ENCODE measurements at regions not wholly inside any gene's neighbourhood (a gene's known extent, or its start where the extent isn't known, plus 50 kb on each side); places are given as distances from the start of the nearest gene placed in this dataset.

GRCh38 chr1:118627435-118627834 is 360.7 kb downstream of the TBX15 start:
- no peak overlapping the region for H3K4me3 ChIP-seq (ENCODE audit: low read length)
- no peaks in the 10 kb centered on the region for H3K9me2 ChIP-seq (replicated peaks; ENCODE audit: control insufficient read depth, low read length)
- no peaks in the 10 kb centered on the region for H3K4me1 ChIP-seq (ENCODE audit: control insufficient read depth, low read length)
- H3K27me3 ChIP-seq (ENCODE audit: control insufficient read depth, low read length): no peaks in the 10 kb centered on the region
- no peaks in the 10 kb centered on the region for H3F3A ChIP-seq (ENCODE audit: control insufficient read depth, insufficient read depth)
- H4K20me1 ChIP-seq (ENCODE audit: control insufficient read depth, insufficient read depth, low read depth, low read length): no peaks in the 10 kb centered on the region
- no peaks in the 10 kb centered on the region for H3K79me2 ChIP-seq (ENCODE audit: control insufficient read depth, low read length)
- H3K27ac ChIP-seq (ENCODE audit: low read depth, low read length): no peak overlapping the region
- H3K4me2 ChIP-seq (ENCODE audit: low read length): no peak overlapping the region
- no peak for TF ChIP-seq EZH2phosphoT487 (IDR thresholded peaks at IDR 0.05; ENCODE audit: borderline replicate concordance, low read length)
- TF ChIP-seq CTCF (IDR thresholded peaks at IDR 0.05; ENCODE audit: low read depth, low read length, poor library complexity, severe bottlenecking): no peak
- H3K9me3 ChIP-seq (ENCODE audit: control insufficient read depth, insufficient read depth, low read length): no peaks in the 10 kb centered on the region
- no peaks in the 10 kb centered on the region for H3K36me3 ChIP-seq (ENCODE audit: control insufficient read depth, low read length)

- Histone ChIP-seq H3K4me3 (ENCODE audit: low read length) (no peak overlapping the region), H3K4me1 (ENCODE audit: control insufficient read depth, low read length) (no peaks in the 10 kb centered on the region), H4K20me1 (ENCODE audit: control insufficient read depth, insufficient read depth, low read depth, low read length) (no peaks in the 10 kb centered on the region), H3K36me3 (ENCODE audit: control insufficient read depth, low read length) (no peaks in the 10 kb centered on the region), H3K79me2 (ENCODE audit: control insufficient read depth, low read length) (no peaks in the 10 kb centered on the region), H3K27ac (ENCODE audit: low read depth, low read length) (no peak overlapping the region), H3F3A (ENCODE audit: control insufficient read depth, insufficient read depth) (no peaks in the 10 kb centered on the region), H3K4me2 (ENCODE audit: low read length) (no peak overlapping the region), H3K9me3 (ENCODE audit: control insufficient read depth, insufficient read depth, low read length) (no peaks in the 10 kb centered on the region), H3K9me2 (replicated peaks; ENCODE audit: control insufficient read depth, low read length) (no peaks in the 10 kb centered on the region), H3K27me3 (ENCODE audit: control insufficient read depth, low read length) (no peaks in the 10 kb centered on the region)
- TF ChIP-seq EZH2phosphoT487 (IDR thresholded peaks at IDR 0.05; ENCODE audit: borderline replicate concordance, low read length): no peak
Measured at GRCh38 chr1:118621839-118622238, 366.3 kb downstream of the TBX15 start.

- no peaks in the 10 kb centered on the region for H3K9me3 ChIP-seq (ENCODE audit: control insufficient read depth, insufficient read depth, low read length)
- H3K4me3 ChIP-seq (ENCODE audit: low read length): no peak overlapping the region
- no peaks in the 10 kb centered on the region for H3K79me2 ChIP-seq (ENCODE audit: control insufficient read depth, low read length)
- TF ChIP-seq EZH2phosphoT487 (IDR thresholded peaks at IDR 0.05; ENCODE audit: borderline replicate concordance, low read length): no peak
- TF ChIP-seq CTCF (IDR thresholded peaks at IDR 0.05; ENCODE audit: low read depth, low read length, poor library complexity, severe bottlenecking): no peak
- H4K20me1 ChIP-seq (ENCODE audit: control insufficient read depth, insufficient read depth, low read depth, low read length): no peaks in the 10 kb centered on the region
- no peaks in the 10 kb centered on the region for H3K4me1 ChIP-seq (ENCODE audit: control insufficient read depth, low read length)
- H3K27me3 ChIP-seq (ENCODE audit: control insufficient read depth, low read length): no peaks in the 10 kb centered on the region
- H3F3A ChIP-seq (ENCODE audit: control insufficient read depth, insufficient read depth): no peaks in the 10 kb centered on the region
- H3K36me3 ChIP-seq (ENCODE audit: control insufficient read depth, low read length): no peaks in the 10 kb centered on the region
- H3K9me2 ChIP-seq (replicated peaks; ENCODE audit: control insufficient read depth, low read length): no peaks in the 10 kb centered on the region
- no peak overlapping the region for H3K4me2 ChIP-seq (ENCODE audit: low read length)
- H3K27ac ChIP-seq (ENCODE audit: low read depth, low read length): no peak overlapping the region
Measured at GRCh38 chr1:118618618-118619340, 369.4 kb downstream of the TBX15 start.

- no peaks in the 10 kb centered on the region for H3K4me1 ChIP-seq (ENCODE audit: control insufficient read depth, low read length)
- no peaks in the 10 kb centered on the region for H3F3A ChIP-seq (ENCODE audit: control insufficient read depth, insufficient read depth)
- no peak for TF ChIP-seq CTCF (IDR thresholded peaks at IDR 0.05; ENCODE audit: low read depth, low read length, poor library complexity, severe bottlenecking)
- TF ChIP-seq EZH2phosphoT487 (IDR thresholded peaks at IDR 0.05; ENCODE audit: borderline replicate concordance, low read length): no peak
- H4K20me1 ChIP-seq (ENCODE audit: control insufficient read depth, insufficient read depth, low read depth, low read length): no peaks in the 10 kb centered on the region
- no peak overlapping the region for H3K4me3 ChIP-seq (ENCODE audit: low read length)
- H3K79me2 ChIP-seq (ENCODE audit: control insufficient read depth, low read length): no peaks in the 10 kb centered on the region
- H3K27me3 ChIP-seq (ENCODE audit: control insufficient read depth, low read length): no peaks in the 10 kb centered on the region
- H3K4me2 ChIP-seq (ENCODE audit: low read length): no peak overlapping the region
- H3K27ac ChIP-seq (ENCODE audit: low read depth, low read length): no peak overlapping the region
- H3K9me3 ChIP-seq (ENCODE audit: control insufficient read depth, insufficient read depth, low read length): no peaks in the 10 kb centered on the region
- no peaks in the 10 kb centered on the region for H3K36me3 ChIP-seq (ENCODE audit: control insufficient read depth, low read length)
- no peaks in the 10 kb centered on the region for H3K9me2 ChIP-seq (replicated peaks; ENCODE audit: control insufficient read depth, low read length)
Measured at GRCh38 chr1:118617916-118618315, 370.2 kb downstream of the TBX15 start.
